ENCODE measurements at regions not wholly inside any gene's neighbourhood (a gene's known extent, or its start where the extent isn't known, plus 50 kb on each side); places are given as distances from the start of the nearest gene placed in this dataset.

GRCh38 chr20:25750765-25751696, 54.4 kb upstream of the ZNF337 start:
- peak; percentile 66 for DNase-seq (ENCODE audit: low read depth)
- TF ChIP-seq, protein P1, sequence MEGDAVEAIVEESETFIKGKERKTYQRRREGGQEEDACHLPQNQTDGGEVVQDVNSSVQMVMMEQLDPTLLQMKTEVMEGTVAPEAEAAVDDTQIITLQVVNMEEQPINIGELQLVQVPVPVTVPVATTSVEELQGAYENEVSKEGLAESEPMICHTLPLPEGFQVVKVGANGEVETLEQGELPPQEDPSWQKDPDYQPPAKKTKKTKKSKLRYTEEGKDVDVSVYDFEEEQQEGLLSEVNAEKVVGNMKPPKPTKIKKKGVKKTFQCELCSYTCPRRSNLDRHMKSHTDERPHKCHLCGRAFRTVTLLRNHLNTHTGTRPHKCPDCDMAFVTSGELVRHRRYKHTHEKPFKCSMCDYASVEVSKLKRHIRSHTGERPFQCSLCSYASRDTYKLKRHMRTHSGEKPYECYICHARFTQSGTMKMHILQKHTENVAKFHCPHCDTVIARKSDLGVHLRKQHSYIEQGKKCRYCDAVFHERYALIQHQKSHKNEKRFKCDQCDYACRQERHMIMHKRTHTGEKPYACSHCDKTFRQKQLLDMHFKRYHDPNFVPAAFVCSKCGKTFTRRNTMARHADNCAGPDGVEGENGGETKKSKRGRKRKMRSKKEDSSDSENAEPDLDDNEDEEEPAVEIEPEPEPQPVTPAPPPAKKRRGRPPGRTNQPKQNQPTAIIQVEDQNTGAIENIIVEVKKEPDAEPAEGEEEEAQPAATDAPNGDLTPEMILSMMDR (IDR thresholded peaks at IDR 0.05; ENCODE audit: insufficient read depth, low read depth, low read length, missing control alignments) = no peak
- peak overlapping the region; percentile 48 for H3K4me3 ChIP-seq (ENCODE audit: low read depth, low read length)

GRCh38 chr20:25750220-25750764, 53.6 kb upstream of the ZNF337 start:
- peak overlapping the region; percentile 48 for H3K4me3 ChIP-seq (ENCODE audit: low read depth, low read length)
- DNase-seq (ENCODE audit: low read depth) = no peak
- TF ChIP-seq, protein P1 (IDR thresholded peaks at IDR 0.05; ENCODE audit: insufficient read depth, low read depth, low read length, missing control alignments) = no peak

DNA sequence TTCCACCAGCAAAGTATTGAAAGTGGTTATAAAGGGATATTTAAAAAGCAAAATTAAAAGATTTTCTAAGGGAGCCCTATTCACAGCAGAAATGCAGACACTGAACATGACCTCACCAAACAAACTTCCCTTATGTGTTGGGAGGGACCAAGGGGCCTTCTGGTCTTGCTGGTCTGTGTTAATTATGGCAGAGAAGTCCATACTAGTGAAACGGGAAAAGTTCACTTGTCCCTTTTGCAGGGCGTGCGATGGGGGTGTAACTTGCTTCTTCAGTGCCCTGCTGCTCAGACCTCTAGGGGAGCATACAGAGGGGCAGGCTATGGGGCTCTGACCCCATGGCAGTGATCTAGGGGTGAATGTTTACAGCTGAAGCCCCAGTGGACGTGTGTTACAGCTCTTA, 53.0 kb upstream of the ZNF337 start:
- no peak for DNase-seq (ENCODE audit: low read depth)
- H3K4me3 ChIP-seq (ENCODE audit: low read depth, low read length) = no peak overlapping the region
- TF ChIP-seq, protein P1 (IDR thresholded peaks at IDR 0.05; ENCODE audit: insufficient read depth, low read depth, low read length, missing control alignments) = no peak
